Hepatocyte (in vitro differentiated cells): ENCODE measurements at regions not wholly inside any gene's neighbourhood (a gene's known extent, or its start where the extent isn't known, plus 50 kb on each side); places are given as distances from the start of the nearest gene placed in this dataset.

Source experiments
- CTCF ChIP-seq: fragments of 200-600 bp; sonication (generic); IDR thresholded peaks from 2 replicates; pipeline ENCODE4 v1.5.1; 2016; ENCODE audit warnings: antibody characterized with exemption, mild to moderate bottlenecking; ENCODE audit not compliant: poor library complexity
- EZH2 ChIP-seq: fragments of 200-600 bp; sonication (generic); IDR thresholded peaks from 2 replicates; pipeline ENCODE4 v1.6.1; 2016; ENCODE audit warnings: antibody characterized with exemption, mild to moderate bottlenecking, borderline replicate concordance
- EZH2phosphoT487 ChIP-seq: fragments of 200-600 bp; sonication (generic); IDR thresholded peaks from one replicate; pipeline ENCODE4 v1.6.1; 2018; ENCODE audit warnings: antibody characterized with exemption, mild to moderate bottlenecking, low read depth, moderate library complexity; ENCODE audit not compliant: unreplicated experiment, severe bottlenecking

- no peak for TF ChIP-seq EZH2phosphoT487
- no peak for TF ChIP-seq CTCF
- no peak for TF ChIP-seq EZH2
Observed at GRCh38 chr10:43735907-43736306, 87.2 kb upstream of the ZNF32 start.
